ENCODE measurements at regions not wholly inside any gene's neighbourhood (a gene's known extent, or its start where the extent isn't known, plus 50 kb on each side); places are given as distances from the start of the nearest gene placed in this dataset.

- Histone ChIP-seq H3K4me3 (no peak overlapping the region), H3K36me3 (no peaks in the 10 kb centered on the region), H3K27me3 (no peaks in the 10 kb centered on the region), H3K9me3 (no peaks in the 10 kb centered on the region), H3K27ac (replicated peaks in 1 of 4) (no peak overlapping the region), H3K4me1 (peaks cover 0 to 5% (median 0%) of the 10 kb centered on the region in 4 donors)
- 93% methylated on average over 7 of the region's 7 CpGs for WGBS
- DNase-seq (ENCODE audit: extremely low spot score) = no peak
- TF ChIP-seq POLR2A (IDR thresholded peaks at IDR 0.05; ENCODE audit: low read depth) (no peak), EP300 (IDR thresholded peaks at IDR 0.05) (no peak), CTCF (IDR thresholded peaks at IDR 0.05) (no peak), POLR2AphosphoS5 (IDR thresholded peaks at IDR 0.05) (no peak)
- intact Hi-C loops (cut with DNase I) = no loop called here
Observed at GRCh38 chr7:140245611-140246105, 68.9 kb upstream of the KDM7A start.

- H3K4me3 ChIP-seq = no peak overlapping the region
- H3K4me1 ChIP-seq = peaks cover 0 to 5% (median 0%) of the 10 kb centered on the region in 4 donors
- TF ChIP-seq POLR2AphosphoS5 (IDR thresholded peaks at IDR 0.05) (no peak), CTCF (IDR thresholded peaks at IDR 0.05) (no peak), EP300 (IDR thresholded peaks at IDR 0.05) (no peak), POLR2A (IDR thresholded peaks at IDR 0.05; ENCODE audit: low read depth) (no peak)
- no peaks in the 10 kb centered on the region for H3K27me3 ChIP-seq
- no peaks in the 10 kb centered on the region for H3K9me3 ChIP-seq
- no peak overlapping the region for H3K27ac ChIP-seq (replicated peaks in 1 of 4)
- WGBS = 70% methylated on average over 4 of the region's 4 CpGs
- H3K36me3 ChIP-seq = no peaks in the 10 kb centered on the region
- intact Hi-C loops (cut with DNase I) = no loop called here
- no peak for DNase-seq (ENCODE audit: extremely low spot score)
Observed at GRCh38 chr7:140242057-140243031, 65.6 kb upstream of the KDM7A start.

DNA sequence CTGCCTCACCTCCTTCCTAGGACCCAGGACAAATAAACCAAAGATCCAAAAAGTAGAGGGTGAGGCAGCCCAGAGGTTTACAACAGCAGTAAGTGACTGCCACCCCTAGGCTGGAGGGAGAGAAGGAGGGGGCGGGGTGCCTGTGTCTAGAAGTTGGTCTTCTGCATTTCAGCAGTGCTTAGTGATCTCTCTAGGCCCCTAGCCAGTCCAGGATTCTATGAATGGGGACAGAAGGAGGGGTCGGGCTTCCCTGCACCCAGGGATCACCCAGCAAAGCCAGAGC lies 62.8 kb upstream of the KDM7A start:
- Histone ChIP-seq H3K27me3 (no peaks in the 10 kb centered on the region), H3K4me3 (no peak overlapping the region), H3K4me1 (peaks cover 0 to 5% (median 0%) of the 10 kb centered on the region in 4 donors), H3K36me3 (no peaks in the 10 kb centered on the region), H3K27ac (replicated peaks in 1 of 4) (no peak overlapping the region), H3K9me3 (no peaks in the 10 kb centered on the region)
- WGBS = 100% methylated on average over 1 of the region's 2 CpGs
- intact Hi-C loops (cut with DNase I) = no loop called here
- TF ChIP-seq POLR2A (IDR thresholded peaks at IDR 0.05; ENCODE audit: low read depth) (no peak), CTCF (IDR thresholded peaks at IDR 0.05) (no peak), EP300 (IDR thresholded peaks at IDR 0.05) (no peak)
- DNase-seq (ENCODE audit: extremely low spot score) = no peak

DNA sequence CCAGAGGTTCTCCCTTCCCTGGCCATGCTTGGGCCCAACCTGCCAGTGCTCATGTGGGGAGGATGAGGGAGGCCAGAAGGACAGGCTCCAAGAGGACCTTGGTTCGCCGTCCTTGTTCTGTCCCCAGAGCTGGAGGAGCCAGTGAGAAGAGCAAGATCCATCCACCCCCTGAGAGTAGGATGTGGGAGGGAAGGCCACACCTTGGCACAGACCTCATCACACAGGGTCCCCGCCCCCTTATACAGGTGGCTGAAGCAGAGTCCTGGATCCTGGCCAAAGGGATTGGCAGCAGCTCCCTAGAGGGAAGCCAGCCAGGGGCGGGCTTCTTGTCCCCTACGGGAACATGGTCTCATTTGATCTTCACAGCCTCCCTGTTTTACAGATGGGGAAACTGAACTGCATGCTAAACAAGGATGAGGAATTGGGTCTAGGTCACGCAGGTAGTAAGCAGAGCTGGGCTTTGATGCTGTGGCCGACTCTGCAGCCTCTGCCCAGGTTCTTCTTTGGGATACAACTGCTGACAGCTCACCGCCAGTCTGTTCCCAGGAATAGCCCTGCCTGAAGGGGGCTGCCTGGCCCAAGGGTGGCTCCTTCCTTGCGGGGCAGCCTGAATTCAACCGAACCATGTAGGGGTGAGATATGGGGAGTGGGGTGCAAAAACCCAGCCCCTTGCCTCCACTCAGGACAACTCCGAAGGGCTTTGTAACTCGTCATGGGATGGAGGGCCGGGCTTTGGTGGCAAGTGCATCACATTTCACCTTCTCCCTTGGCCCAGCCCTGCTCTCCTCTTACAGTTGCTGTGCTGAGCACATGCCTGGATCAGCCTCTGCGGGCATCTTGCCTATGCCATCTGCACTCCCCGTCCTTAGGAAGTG lies 62.2 kb upstream of the KDM7A start:
- WGBS = 77% methylated on average over 11 of the region's 15 CpGs
- no peak overlapping the region for H3K4me3 ChIP-seq

More for the DNA sequence above, 62.2 kb upstream of the KDM7A start:
- TF ChIP-seq CTCF (IDR thresholded peaks at IDR 0.05) = no peak
- no peak for TF ChIP-seq POLR2A (IDR thresholded peaks at IDR 0.05; ENCODE audit: low read depth)
- TF ChIP-seq EP300 (IDR thresholded peaks at IDR 0.05) = no peak
- TF ChIP-seq POLR2AphosphoS5 (IDR thresholded peaks at IDR 0.05) = no peak
- DNase-seq (ENCODE audit: extremely low spot score) = no peak
- H3K36me3 ChIP-seq = no peaks in the 10 kb centered on the region
- intact Hi-C loops (cut with DNase I) = no loop called here
- no peaks in the 10 kb centered on the region for H3K27me3 ChIP-seq
- no peak overlapping the region for H3K27ac ChIP-seq (replicated peaks in 1 of 4)
- peaks cover 0 to 5% (median 0%) of the 10 kb centered on the region in 4 donors for H3K4me1 ChIP-seq
- no peaks in the 10 kb centered on the region for H3K9me3 ChIP-seq
